Adrenal gland (tissue), 5 donors: ENCODE measurements at regions not wholly inside any gene's neighbourhood (a gene's known extent, or its start where the extent isn't known, plus 50 kb on each side); places are given as distances from the start of the nearest gene placed in this dataset.

Source experiments
- POLR2A ChIP-seq, 2 donors: fragments of 450-650 bp; IDR thresholded peaks; one replicate each; pipeline ENCODE4 v1.6.1; 2017; ENCODE audit warnings: antibody characterized with exemption in 2 of 2, mild to moderate bottlenecking in 2 of 2, moderate library complexity in 1 of 2
- TF ChIP-seq, protein P1 (sequence below), 6 experiments: fragments of 450-650 bp in 4 of 6; fragments of 200-600 bp in 2 of 6; sonication (generic) in 1 of 6; IDR thresholded peaks; 1 replicate in 5 of 6; 2 replicates in 1 of 6; pipeline versions ENCODE4 v1.5.1 to v1.8.0; 2016 to 2021; ENCODE audit warnings: antibody characterized with exemption in 6 of 6, mild to moderate bottlenecking in 2 of 6, moderate library complexity in 1 of 6
- donor health status: DM: no; HTN: no; CAD: no.

DNA sequence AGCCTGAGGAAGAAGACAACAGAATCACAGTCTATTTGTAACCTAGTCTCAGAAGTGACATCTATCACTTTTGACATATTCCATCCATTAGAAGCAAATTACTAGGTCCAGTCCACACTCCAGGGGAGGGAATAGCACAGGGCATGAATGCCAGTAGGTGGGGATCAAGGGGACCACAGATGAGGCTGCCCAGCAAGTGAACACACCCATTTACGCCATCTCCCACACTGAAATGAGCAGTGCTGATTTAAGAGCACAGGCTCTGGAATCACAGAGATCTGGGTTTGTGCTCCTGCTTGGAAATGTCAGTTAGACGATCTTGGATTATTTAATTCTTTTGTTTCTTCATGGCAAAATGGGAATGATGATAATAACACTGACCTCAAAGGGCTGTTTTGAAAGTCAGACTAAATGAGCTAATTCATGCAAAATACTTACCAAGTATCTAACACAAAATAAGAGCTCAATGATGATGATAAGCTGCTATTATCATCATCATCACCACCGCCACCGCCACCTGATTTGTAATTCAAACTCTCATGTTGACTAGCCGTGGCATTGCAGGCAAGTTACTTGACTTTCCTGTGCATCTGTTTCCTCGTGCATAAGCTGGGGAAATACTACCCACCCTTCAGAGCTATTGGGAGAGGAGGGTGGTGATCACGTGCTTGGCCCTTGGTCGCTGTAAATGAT, 138.9 kb upstream of the KLF14 start:
- TF ChIP-seq, protein P1, sequence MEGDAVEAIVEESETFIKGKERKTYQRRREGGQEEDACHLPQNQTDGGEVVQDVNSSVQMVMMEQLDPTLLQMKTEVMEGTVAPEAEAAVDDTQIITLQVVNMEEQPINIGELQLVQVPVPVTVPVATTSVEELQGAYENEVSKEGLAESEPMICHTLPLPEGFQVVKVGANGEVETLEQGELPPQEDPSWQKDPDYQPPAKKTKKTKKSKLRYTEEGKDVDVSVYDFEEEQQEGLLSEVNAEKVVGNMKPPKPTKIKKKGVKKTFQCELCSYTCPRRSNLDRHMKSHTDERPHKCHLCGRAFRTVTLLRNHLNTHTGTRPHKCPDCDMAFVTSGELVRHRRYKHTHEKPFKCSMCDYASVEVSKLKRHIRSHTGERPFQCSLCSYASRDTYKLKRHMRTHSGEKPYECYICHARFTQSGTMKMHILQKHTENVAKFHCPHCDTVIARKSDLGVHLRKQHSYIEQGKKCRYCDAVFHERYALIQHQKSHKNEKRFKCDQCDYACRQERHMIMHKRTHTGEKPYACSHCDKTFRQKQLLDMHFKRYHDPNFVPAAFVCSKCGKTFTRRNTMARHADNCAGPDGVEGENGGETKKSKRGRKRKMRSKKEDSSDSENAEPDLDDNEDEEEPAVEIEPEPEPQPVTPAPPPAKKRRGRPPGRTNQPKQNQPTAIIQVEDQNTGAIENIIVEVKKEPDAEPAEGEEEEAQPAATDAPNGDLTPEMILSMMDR (IDR thresholded peaks at IDR 0.05) = no peak
- TF ChIP-seq POLR2A (IDR thresholded peaks at IDR 0.05) = no peak
